Spleen (tissue), 11 donors: ENCODE measurements at regions not wholly inside any gene's neighbourhood (a gene's known extent, or its start where the extent isn't known, plus 50 kb on each side); places are given as distances from the start of the nearest gene placed in this dataset.

ENCODE experiments used
- DNase-seq: peaks from one replicate; pipeline ENCODE4 v3.0.0-alpha.2; 2020
- H3K27ac ChIP-seq, 8 donors: fragments of 200-600 bp; sonication (generic) in 7 of 8; 1 replicate in 4 of 8; 2 replicates in 4 of 8; pipeline versions ENCODE4 v1.5.0 to v1.8.0; 2016 to 2021; ENCODE audit warnings: inconsistent platforms in 4 of 8, mild to moderate bottlenecking in 4 of 8, moderate library complexity in 1 of 8
- H3K27me3 ChIP-seq, 7 donors: fragments of 200-600 bp; sonication (generic) in 6 of 7; replicated peaks in 1 of 7; 1 replicate in 4 of 7; 2 replicates in 3 of 7; pipeline versions ENCODE4 v1.5.0 to v1.8.0; 2016 to 2021; ENCODE audit warnings: inconsistent platforms in 3 of 7, mild to moderate bottlenecking in 1 of 7
- H3K36me3 ChIP-seq, 6 donors: fragments of 200-600 bp; sonication (generic) in 5 of 6; 1 replicate in 4 of 6; 2 replicates in 2 of 6; pipeline versions ENCODE4 v1.5.0 to v1.8.0; 2016 to 2021; ENCODE audit warnings: inconsistent platforms in 2 of 6
- H3K4me1 ChIP-seq, 6 donors: fragments of 200-600 bp; sonication (generic) in 5 of 6; 1 replicate in 3 of 6; 2 replicates in 3 of 6; pipeline versions ENCODE4 v1.5.0 to v1.8.0; 2016 to 2021; ENCODE audit warnings: inconsistent platforms in 3 of 6
- H3K4me3 ChIP-seq, 8 donors: fragments of 200-600 bp; sonication (generic) in 7 of 8; 1 replicate in 4 of 8; 2 replicates in 4 of 8; pipeline versions ENCODE4 v1.5.0 to v1.8.0; 2016 to 2021; ENCODE audit warnings: inconsistent platforms in 4 of 8, mild to moderate bottlenecking in 4 of 8, moderate library complexity in 2 of 8
- H3K9me3 ChIP-seq, 8 donors: fragments of 200-600 bp; sonication (generic) in 7 of 8; 1 replicate in 4 of 8; 2 replicates in 4 of 8; pipeline versions ENCODE4 v1.5.0 to v1.8.0; 2016 to 2021; ENCODE audit warnings: inconsistent platforms in 4 of 8
- CTCF ChIP-seq, 11 experiments: fragments of 200-600 bp in 7 of 11; fragments of 450-650 bp in 4 of 11; sonication (generic) in 4 of 11; IDR thresholded peaks in 8 of 11; conservative IDR thresholded peaks in 3 of 11; 1 replicate in 7 of 11; 2 replicates in 4 of 11; pipeline versions ENCODE4 v1.4.0 to v1.8.0; 2016 to 2021; ENCODE audit warnings: antibody characterized with exemption in 11 of 11, inconsistent platforms in 4 of 11, mild to moderate bottlenecking in 1 of 11
- POLR2A ChIP-seq, 3 donors: fragments of 450-650 bp; IDR thresholded peaks; one replicate each; pipeline ENCODE4 v1.5.1; 2017; ENCODE audit warnings: antibody characterized with exemption in 3 of 3, mild to moderate bottlenecking in 1 of 3
- POLR2AphosphoS5 ChIP-seq, 3 donors: sonication (generic); formaldehyde crosslinking; IDR thresholded peaks; one replicate each; pipeline ENCODE4 v1.5.1; 2017; ENCODE audit warnings: antibody characterized with exemption in 3 of 3
- WGBS, 5 donors: extraction: QIAGEN DNeasy Blood & Tissue Kit in 3 of 5; methylation state at CpG; one replicate each; pipeline versions ENCODE4 v1.1.5 to v1.1.7; 2013 to 2018; 5-methylcytosine and 5-hydroxymethylcytosine counted together
- intact Hi-C: fragments of 100-400 bp; cut with DNase I; formaldehyde crosslinking; loops from one replicate; pipeline ENCODE4 v1.15.0; 2023; ENCODE audit warnings: low total_unique reads
- donor health status: healthy with polysubstance abuse.
- donor health status: DM: no; HTN: no; CAD: no; lungs with moderate emphysema.
- donor health status: DM: no; HTN: no; CAD: no.
- donor health status: Bipolar disorder and iron deficiency.
- donor health status: healthy.
- donor health status: DM: no; HTN: no; CAD: no.
- donor health status: DM: yes; HTN: yes; CAD: no.

GRCh38 chr3:150331978-150332568 is 76.0 kb upstream of the TSC22D2 start:
- TF ChIP-seq CTCF (IDR thresholded peaks at IDR 0.05 in 8 of 11, conservative IDR thresholded peaks at IDR 0.05 in 3 of 11) (no peak), POLR2AphosphoS5 (IDR thresholded peaks at IDR 0.05) (no peak), POLR2A (IDR thresholded peaks at IDR 0.05) (no peak)
- H3K4me3 ChIP-seq, result no peak overlapping the region
- 50 to 89% (median 67%) methylated on average over 1 of the region's 1 CpG for WGBS, 5 donors
- intact Hi-C loops, result no loop called here
- peaks cover 0 to 3% (median 0%) of the 10 kb centered on the region in 7 donors for H3K27me3 ChIP-seq
- H3K36me3 ChIP-seq, result no peaks in the 10 kb centered on the region
- no peaks in the 10 kb centered on the region for H3K4me1 ChIP-seq
- DNase-seq, result no peak
- H3K9me3 ChIP-seq, result no peaks in the 10 kb centered on the region
- H3K27ac ChIP-seq, result no peak overlapping the region

GRCh38 chr3:150330872-150331271 is 77.2 kb upstream of the TSC22D2 start:
- Histone ChIP-seq H3K27me3 (peaks cover 0 to 3% (median 0%) of the 10 kb centered on the region in 7 donors), H3K4me1 (no peaks in the 10 kb centered on the region), H3K4me3 (no peak overlapping the region), H3K9me3 (no peaks in the 10 kb centered on the region), H3K27ac (no peak overlapping the region), H3K36me3 (no peaks in the 10 kb centered on the region)
- intact Hi-C loops, result no loop called here
- no peak for DNase-seq
- 89 to 98% (median 94%) methylated on average over 2 of the region's 2 CpGs for WGBS, 5 donors
- TF ChIP-seq CTCF (IDR thresholded peaks at IDR 0.05 in 8 of 11, conservative IDR thresholded peaks at IDR 0.05 in 3 of 11), result no peak
- TF ChIP-seq POLR2A (IDR thresholded peaks at IDR 0.05), result no peak
- TF ChIP-seq POLR2AphosphoS5 (IDR thresholded peaks at IDR 0.05), result no peak

- Histone ChIP-seq H3K4me1 (no peaks in the 10 kb centered on the region), H3K27ac (no peak overlapping the region), H3K9me3 (no peaks in the 10 kb centered on the region), H3K4me3 (no peak overlapping the region), H3K36me3 (no peaks in the 10 kb centered on the region), H3K27me3 (peaks cover 0 to 3% (median 0%) of the 10 kb centered on the region in 7 donors)
- WGBS, 5 donors, result 90 to 99% (median 90%) methylated on average over 2 of the region's 2 CpGs
- TF ChIP-seq POLR2A (IDR thresholded peaks at IDR 0.05), result no peak
- no peak for TF ChIP-seq POLR2AphosphoS5 (IDR thresholded peaks at IDR 0.05)
- TF ChIP-seq CTCF (IDR thresholded peaks at IDR 0.05 in 8 of 11, conservative IDR thresholded peaks at IDR 0.05 in 3 of 11), result no peak
- no peak for DNase-seq
- intact Hi-C loops, result no loop called here
Observed at GRCh38 chr3:150330174-150330573, 77.9 kb upstream of the TSC22D2 start.

GRCh38 chr3:150329408-150329807 is 78.7 kb upstream of the TSC22D2 start:
- Histone ChIP-seq H3K36me3 (no peaks in the 10 kb centered on the region), H3K27ac (no peak overlapping the region), H3K4me1 (no peaks in the 10 kb centered on the region), H3K27me3 (peaks cover 0 to 3% (median 0%) of the 10 kb centered on the region in 7 donors), H3K9me3 (no peaks in the 10 kb centered on the region), H3K4me3 (no peak overlapping the region)
- no peak for DNase-seq
- intact Hi-C loops, result no loop called here
- TF ChIP-seq POLR2AphosphoS5 (IDR thresholded peaks at IDR 0.05) (no peak), POLR2A (IDR thresholded peaks at IDR 0.05) (no peak), CTCF (IDR thresholded peaks at IDR 0.05 in 8 of 11, conservative IDR thresholded peaks at IDR 0.05 in 3 of 11) (no peak)
- 69 to 88% (median 79%) methylated on average over 1 of the region's 1 CpG for WGBS, 5 donors
